WERI-Rb-1 (cell line): ENCODE measurements at regions not wholly inside any gene's neighbourhood (a gene's known extent, or its start where the extent isn't known, plus 50 kb on each side); places are given as distances from the start of the nearest gene placed in this dataset.

ENCODE experiments used
- DNase-seq: peaks from one replicate; pipeline ENCODE4 v3.0.0-alpha.2; 2020
- H3K27ac ChIP-seq: fragments of 250-450 bp; sonication (Bioruptor Pico); 2 replicates; pipeline ENCODE4 v1.5.1; 2020; ENCODE audit warnings: mild to moderate bottlenecking, moderate library complexity
- H3K27me3 ChIP-seq: fragments of 250-450 bp; sonication (Bioruptor Pico); 2 replicates; pipeline ENCODE4 v1.5.1; 2021; ENCODE audit warnings: mild to moderate bottlenecking, low read depth, moderate library complexity; ENCODE audit not compliant: insufficient read depth, severe bottlenecking
- H3K36me3 ChIP-seq: fragments of 250-450 bp; sonication (Bioruptor Pico); 2 replicates; pipeline ENCODE4 v1.5.1; 2020; ENCODE audit warnings: mild to moderate bottlenecking, moderate library complexity
- H3K4me3 ChIP-seq: 2 replicates; pipeline ENCODE4 v1.5.1; 2011; ENCODE audit warnings: low read depth, mild to moderate bottlenecking, control low read depth, low read length
- H3K9me3 ChIP-seq: fragments of 250-450 bp; sonication (Bioruptor Pico); 2 replicates; pipeline ENCODE4 v1.5.1; 2021; ENCODE audit warnings: mild to moderate bottlenecking, moderate library complexity; ENCODE audit not compliant: severe bottlenecking
- TF ChIP-seq, protein P1 (sequence below): IDR thresholded peaks from 2 replicates; pipeline ENCODE4 v1.5.1; 2011; ENCODE audit warnings: low read depth, mild to moderate bottlenecking, control low read depth, inconsistent platforms, low read length

DNA sequence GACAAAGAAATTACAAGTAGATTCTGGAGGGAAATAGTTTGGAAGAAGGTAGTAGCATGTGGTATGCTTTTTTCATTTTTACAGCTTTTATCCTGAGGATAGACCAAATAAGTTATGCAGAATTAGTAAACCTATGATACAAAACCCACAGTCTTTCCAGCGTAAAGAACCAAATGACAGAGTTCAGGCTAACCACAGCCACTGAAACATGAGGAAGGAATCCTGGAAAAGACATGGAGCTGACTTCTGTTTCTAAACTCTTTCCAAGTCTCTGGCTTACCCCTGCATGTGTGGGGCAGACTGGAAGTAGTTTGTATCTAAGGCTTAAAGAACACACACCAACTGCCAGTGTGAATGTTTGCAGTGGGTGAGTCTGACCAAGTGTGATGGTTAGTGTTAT is 258.4 kb upstream of the TENM4 start:
- Histone ChIP-seq H3K36me3 (no peaks in the 10 kb centered on the region), H3K27me3 (peaks cover 16% of the 10 kb centered on the region), H3K9me3 (no peaks in the 10 kb centered on the region), H3K27ac (no peak overlapping the region), H3K4me3 (no peak overlapping the region)
- TF ChIP-seq, protein P1, sequence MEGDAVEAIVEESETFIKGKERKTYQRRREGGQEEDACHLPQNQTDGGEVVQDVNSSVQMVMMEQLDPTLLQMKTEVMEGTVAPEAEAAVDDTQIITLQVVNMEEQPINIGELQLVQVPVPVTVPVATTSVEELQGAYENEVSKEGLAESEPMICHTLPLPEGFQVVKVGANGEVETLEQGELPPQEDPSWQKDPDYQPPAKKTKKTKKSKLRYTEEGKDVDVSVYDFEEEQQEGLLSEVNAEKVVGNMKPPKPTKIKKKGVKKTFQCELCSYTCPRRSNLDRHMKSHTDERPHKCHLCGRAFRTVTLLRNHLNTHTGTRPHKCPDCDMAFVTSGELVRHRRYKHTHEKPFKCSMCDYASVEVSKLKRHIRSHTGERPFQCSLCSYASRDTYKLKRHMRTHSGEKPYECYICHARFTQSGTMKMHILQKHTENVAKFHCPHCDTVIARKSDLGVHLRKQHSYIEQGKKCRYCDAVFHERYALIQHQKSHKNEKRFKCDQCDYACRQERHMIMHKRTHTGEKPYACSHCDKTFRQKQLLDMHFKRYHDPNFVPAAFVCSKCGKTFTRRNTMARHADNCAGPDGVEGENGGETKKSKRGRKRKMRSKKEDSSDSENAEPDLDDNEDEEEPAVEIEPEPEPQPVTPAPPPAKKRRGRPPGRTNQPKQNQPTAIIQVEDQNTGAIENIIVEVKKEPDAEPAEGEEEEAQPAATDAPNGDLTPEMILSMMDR: no peak
- DNase-seq: no peak

DNA sequence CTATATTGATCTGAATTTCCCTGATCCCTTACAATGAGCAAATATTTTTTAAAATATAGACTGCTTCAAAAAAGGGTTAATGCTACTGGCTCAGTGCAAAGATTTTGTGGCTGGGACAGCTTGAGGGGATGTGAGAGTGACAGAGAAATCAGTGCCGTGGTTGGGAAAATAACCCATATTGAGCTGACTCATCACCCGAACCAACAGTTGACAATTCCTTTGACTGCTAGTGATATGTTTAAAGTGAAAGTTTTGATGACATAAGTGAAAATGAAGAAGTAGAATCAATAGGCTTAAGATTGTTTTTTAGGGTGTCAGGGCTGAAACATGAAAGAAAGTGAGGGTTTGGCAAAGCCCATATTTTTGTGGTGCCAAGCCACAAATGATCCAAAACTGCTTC is 257.1 kb upstream of the TENM4 start:
- no peak overlapping the region for H3K4me3 ChIP-seq
- DNase-seq: no peak
- H3K9me3 ChIP-seq: no peaks in the 10 kb centered on the region
- TF ChIP-seq, protein P1: no peak
- peaks cover 23% of the 10 kb centered on the region for H3K27me3 ChIP-seq
- H3K27ac ChIP-seq: no peak overlapping the region
- no peaks in the 10 kb centered on the region for H3K36me3 ChIP-seq

DNA sequence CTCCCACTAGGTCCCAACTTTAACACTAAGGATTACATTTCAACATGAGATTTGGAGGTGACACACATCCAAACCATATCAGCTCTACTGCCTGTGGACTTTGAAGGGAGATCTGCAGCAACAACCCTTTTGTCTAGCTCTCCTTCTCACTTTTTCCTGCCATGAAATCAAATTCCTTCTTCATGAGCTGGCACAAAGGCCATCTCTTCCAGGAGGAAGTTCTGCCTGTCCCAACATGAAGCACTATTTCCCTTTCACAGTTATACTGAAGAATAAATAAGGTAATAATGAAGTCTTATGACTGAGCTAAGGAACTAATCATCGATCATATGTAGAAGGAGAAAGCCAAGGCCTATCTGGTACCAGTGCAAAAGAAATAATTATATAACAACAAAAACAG is 253.5 kb upstream of the TENM4 start:
- H3K36me3 ChIP-seq: no peaks in the 10 kb centered on the region

DNA sequence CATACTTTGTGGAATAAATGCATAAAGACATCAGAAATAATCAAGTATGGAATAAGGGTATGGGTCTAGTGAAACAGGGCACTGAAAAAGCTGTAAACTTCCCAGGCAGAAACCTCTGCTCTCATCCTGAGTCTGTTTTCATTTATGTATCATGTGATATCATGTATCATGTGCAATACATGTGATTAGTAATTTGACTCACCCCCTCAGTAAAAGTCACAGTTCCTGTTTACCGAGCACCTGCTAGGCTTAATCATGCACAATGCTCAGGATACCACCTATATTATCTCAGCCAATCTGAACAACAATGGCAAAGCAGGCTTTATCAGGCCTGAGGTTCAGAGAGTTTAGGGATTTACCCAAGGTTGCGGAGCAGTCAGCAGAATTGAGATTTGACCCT is 250.6 kb upstream of the TENM4 start:
- no peaks in the 10 kb centered on the region for H3K36me3 ChIP-seq
- H3K27ac ChIP-seq: no peak overlapping the region
- TF ChIP-seq, protein P1: no peak
- H3K27me3 ChIP-seq: peaks cover 49% of the 10 kb centered on the region
- DNase-seq: no peak
- no peak overlapping the region for H3K4me3 ChIP-seq
- no peaks in the 10 kb centered on the region for H3K9me3 ChIP-seq

More for the DNA sequence above, 253.5 kb upstream of the TENM4 start:
- H3K27ac ChIP-seq: no peak overlapping the region
- H3K27me3 ChIP-seq: peaks cover 35% of the 10 kb centered on the region
- TF ChIP-seq, protein P1: no peak
- no peak overlapping the region for H3K4me3 ChIP-seq
- no peaks in the 10 kb centered on the region for H3K9me3 ChIP-seq
- DNase-seq: no peak

DNA sequence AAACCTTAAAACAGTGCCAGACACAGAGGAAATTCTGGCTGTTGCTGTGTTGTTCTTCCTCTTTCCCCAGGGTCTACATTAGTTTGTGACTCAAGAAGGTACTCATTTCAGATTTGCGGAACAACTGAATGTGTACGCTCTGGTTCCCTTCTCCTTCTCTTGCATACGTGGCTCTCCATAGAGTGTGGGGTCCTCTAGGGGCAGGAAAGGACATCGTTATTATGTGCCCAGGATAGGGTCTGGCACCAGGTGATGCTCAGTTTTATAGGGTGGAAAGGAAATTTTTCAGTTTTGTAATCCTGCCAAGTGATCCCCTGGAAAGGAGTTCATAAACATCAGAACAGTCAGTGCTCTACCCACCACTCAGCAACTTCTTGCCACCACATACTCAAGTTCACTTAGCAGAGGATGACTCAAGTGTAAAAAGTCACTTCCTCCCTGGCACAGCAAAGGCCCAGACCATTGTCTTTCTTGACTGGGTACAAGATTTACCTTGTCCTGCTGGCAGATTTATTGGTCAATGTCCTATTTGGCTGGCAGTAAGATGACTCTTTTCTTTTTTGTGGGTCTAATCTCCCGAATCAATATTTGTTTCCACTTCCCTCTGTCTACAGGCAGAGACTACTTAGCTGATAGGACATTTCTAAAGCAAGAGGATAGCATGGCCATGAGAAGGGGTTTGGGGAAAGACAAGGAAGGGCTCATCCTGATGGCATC is 246.0 kb upstream of the TENM4 start:
- Histone ChIP-seq H3K4me3 (no peak overlapping the region), H3K9me3 (no peaks in the 10 kb centered on the region), H3K36me3 (no peaks in the 10 kb centered on the region), H3K27ac (no peak overlapping the region), H3K27me3 (peaks cover 64% of the 10 kb centered on the region)
- TF ChIP-seq, protein P1: no peak
- DNase-seq: no peak

DNA sequence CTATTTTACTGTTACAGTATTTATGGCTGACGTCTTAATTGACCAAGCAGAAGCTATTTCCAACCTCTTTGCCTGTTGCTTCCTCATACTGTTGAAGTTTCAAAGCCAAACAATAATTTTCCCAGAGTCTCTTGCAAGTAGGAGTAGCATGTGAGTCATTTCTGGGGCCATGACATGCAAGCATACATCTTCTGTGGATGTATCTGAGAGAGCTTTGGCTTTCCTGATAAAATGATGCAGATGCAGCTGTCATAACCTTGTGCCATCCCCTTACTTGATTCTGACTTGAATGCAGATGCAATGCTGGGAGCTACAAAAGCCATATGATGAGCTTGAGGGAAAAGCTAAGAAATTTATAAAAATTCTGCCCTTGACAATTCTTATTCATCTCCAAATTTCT is 243.1 kb upstream of the TENM4 start:
- Histone ChIP-seq H3K9me3 (no peaks in the 10 kb centered on the region), H3K27ac (no peak overlapping the region), H3K4me3 (no peak overlapping the region), H3K27me3 (peaks cover 59% of the 10 kb centered on the region), H3K36me3 (no peaks in the 10 kb centered on the region)
- no peak for DNase-seq
- TF ChIP-seq, protein P1: no peak
